ENCODE measurements at regions not wholly inside any gene's neighbourhood (a gene's known extent, or its start where the extent isn't known, plus 50 kb on each side); places are given as distances from the start of the nearest gene placed in this dataset.

DNA sequence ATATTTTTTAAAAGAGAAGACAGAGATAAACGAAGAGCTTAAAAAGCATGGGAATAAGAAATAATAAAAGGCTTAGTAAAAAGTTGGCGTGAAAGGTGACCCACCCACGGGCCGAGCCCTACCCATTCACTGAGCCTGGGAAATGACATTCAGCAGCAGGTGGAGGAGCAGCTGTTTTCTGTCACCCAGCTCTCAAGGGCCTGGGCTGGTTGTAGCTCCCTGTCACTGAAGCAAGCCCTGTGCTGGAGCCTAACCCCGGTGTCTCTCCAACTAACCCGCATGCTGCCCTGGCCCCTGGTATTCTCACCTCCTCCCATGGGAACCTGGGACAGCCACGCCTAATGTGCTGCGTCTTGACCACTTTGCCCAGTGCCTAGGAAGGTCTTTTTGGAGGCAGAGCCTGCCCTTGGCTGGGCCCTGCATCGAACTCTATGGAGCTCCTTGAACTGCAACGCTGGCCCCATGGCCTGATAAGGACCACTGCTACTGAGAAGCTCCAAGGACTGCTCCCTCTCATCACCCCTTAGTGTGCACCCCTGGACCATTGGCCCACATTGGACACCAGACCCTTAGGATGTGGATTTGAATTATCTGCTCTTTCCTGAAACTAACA lies 68.8 kb upstream of the IYD start:
- DNase-seq = no peak

DNA sequence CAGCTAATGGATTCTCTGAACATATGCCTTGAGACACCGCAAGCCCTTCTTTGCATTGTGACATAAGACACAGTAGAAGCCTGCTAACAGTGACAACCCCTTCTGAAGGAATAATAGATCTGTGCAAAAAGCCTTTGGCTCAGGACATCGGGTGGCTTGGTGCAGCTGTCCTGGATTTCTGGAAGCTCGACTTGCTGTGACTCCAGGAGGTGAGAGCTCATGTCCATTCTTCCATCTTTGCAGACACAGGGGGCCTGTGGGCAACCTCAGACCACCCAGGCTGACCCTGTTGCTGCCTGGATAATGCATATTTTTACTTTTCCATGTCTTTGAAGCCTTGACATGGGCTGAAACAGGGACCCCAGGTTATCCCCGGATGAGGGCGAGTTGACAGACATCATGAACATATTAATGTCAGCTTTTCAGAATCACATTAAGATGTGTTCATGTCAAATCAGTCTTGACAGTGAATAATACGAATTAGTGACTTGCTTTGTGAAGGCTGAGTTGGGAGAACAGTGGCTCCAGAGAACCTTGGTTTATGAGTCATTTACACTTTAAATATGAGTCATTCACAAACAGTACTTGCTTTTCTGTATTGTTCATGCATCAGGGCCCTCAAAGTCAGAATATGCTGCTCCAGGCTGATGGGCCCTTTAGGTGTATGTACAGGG lies 66.8 kb upstream of the IYD start:
- no peak for DNase-seq

DNA sequence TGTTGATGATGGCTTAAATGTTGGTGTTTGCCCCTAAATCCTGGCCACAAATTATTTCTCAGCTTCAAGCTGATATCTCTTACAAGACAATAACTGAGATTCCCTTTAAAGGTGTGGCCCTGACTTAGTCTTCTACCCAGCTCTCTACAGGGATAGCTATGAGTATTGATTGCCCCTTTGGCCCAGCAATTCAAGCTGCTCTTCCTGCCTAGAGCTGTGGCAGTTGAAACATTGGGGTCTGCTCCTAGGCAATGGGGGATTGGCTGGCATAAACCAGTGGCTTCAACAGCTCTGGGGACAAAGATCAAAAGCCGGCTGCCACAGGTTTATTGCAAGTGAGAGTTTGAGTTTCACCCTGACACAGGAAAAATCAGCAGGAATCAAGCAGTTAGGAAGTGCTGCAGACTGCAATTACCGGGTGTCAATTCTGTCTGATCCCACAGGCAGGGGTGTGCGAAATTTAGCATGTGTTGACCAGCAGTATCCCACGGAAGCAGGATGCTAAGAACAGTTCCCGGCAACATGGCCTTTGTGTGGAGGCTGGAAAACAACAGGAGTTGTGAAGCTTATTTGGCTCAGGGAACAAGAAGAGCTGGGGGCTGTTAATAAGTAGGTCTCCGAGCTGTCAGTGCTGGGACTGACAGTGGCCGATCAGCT lies 66.2 kb upstream of the IYD start:
- no peak for DNase-seq

DNA sequence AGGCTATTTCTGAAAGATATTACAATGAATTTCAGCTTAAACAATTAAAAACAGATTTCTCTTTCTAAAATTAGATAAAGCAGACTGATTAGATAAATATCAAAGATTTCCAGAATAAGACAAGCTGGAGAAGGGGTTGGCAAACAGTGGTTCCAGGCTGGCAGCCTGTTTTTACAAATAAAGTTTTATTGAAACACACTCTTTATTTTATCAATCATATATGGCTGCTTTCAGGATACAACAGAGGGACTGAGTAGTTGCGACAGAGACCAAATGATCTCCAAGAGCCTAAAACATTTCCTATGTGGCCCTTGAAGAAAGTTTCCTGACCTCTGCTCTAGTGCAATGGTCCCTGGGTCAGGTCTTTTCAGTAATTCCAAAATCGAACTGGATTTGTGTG lies 65.6 kb upstream of the IYD start:
- no peak for DNase-seq

DNA sequence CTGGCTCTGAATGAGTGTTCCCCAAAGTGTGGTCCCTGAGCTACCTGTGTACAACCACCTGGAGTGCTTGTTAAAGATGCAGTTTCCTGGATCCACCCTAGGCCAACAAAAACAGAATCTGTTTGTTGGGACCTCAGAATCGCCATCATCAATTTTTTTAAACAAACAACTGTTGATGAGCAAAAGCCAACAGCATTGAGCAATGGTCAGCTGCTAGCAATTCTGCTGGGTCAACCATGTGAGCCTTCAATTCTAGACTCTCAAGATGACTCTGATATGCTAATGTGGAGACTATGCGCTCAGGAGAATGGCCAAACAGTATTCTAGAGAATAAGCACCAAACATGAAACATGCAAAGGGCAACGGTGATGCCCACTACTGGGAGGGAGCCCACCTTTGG lies 64.4 kb upstream of the IYD start:
- no peak for DNase-seq

DNA sequence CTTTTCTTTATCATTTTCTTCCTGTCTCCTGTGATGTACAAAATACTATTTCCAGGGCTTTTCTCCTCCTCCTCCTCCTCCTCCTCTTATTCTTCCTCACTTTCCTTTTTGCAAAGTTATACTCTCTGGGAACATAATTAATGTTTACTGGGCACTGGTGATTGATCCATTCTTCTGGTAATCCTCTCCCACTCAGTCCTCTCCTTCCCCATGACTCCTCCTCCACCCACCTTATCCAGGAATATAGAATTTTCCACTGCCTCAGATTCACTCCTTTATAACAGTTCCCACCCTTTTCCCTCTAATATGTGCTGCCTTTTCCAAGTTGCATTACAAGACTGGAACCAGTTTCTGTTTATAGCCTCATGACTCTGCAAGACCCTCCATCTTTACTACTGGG lies 62.5 kb upstream of the IYD start:
- no peak for DNase-seq

DNA sequence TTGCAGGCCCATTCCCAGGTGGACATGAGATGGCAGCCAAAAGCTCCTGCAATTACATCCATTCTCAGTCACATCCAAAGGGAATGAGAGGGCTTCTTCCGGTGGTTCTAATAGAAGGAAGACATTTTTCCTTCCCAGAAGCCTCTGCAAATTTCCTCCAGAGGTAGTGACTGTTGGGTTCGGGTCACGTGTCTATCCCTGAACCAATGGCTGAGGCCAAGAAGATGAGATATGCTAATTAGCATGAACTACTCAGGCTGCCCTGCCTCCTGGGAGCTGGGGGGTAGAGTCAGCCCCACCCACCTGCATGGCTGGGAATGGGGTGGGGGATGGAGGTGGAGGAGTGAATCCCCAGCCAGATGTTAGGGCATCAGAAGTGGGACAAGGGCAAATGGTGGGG lies 61.3 kb upstream of the IYD start:
- no peak for DNase-seq

DNA sequence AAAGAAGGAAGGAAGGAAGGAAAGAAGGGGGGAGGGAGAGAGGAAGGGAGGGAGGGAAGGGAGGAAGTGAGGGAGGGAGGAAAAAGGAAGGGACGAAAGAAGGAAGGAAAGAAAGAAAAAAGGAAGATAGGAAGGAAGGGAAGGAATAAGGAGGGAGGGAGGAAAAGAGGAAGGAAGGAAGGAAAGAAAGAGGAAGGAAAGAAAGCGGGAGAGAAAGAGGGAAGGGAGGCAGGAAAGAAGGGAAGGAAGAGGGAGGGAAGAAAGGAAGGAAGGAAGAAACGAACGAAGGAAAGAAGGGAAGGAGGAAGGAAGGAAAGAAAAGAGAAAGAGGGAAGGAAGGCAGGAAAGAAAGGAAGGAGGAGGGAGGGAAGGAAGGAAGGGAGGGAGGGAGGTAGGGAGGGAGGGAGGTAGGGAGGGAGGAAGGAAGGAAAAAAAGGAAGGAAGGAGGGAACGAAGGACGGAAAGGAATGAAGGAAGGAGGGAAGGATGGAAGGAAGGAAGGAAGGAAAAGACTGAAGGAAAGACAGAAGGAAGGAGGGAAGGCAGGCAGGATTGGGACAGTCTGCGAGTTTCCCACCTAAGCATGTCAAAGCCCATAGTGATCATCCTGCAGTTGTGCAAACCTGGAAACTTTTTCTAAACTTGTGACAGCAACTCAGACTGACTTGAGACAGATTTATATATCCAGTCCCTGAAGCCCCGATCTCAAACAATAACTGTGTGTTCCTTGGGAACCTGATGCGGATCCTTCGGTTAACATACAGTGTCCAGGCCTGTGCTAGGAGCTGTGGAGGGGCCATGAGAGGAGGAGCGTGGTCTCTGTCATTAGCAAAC lies 59.8 kb upstream of the IYD start:
- DNase-seq = no peak

DNA sequence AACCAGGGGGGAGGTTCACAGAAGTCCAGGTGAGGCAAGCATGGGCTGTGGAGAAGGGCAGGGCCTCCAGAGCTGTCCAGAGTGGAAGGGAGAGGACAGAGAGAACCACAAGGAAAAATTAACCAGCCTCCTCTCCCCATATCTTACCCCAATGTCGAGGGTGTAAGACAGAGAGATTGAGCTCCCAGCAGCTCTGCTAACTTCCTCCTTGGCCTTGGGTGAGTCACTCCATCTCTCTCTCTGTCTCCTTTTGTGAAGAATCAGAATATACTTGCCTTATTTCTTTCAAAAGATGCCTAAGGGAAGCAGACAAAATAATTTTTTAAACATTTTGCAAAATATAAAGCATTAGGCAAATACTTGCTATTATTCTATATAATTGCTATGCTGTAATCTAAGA lies 58.3 kb upstream of the IYD start:
- no peak for DNase-seq

DNA sequence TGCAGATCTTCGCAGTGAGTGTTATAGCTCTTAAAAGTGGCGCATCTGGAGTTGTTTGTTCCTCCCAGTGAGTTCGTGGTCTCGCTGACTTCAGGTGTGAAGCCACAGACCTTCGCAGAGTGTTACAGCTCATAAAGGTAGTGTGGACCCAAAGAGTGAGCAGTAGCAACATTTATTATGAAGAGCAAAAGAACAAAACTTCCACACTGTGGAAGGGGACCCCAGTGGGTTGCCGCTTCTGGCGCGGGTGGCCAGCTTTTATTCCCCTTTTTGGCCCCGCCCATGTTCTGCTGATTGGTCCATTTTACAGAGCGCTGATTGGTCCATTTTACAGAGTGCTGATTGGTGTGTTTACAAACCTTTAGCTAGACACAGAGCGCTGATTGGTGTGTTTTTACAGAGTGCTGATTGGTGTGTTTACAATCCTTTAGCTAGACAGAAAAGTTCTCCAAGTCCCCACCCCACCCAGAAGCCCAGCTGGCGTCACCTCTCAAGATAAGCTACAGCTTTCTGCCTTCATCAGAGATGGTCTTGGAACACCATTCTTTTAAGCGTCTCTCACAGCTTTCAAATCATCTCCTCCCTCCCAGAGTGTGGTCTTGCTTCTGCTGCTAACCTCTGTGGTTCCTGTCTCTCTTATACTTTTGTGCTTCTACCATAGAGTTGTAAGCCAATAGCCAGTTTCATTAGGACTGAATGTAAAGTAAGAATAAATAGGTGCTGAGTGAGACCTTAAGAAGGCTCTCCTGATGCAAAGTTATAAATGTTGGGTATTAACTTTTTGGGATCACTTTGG lies 57.5 kb upstream of the IYD start:
- peak; percentile 6 for DNase-seq

DNA sequence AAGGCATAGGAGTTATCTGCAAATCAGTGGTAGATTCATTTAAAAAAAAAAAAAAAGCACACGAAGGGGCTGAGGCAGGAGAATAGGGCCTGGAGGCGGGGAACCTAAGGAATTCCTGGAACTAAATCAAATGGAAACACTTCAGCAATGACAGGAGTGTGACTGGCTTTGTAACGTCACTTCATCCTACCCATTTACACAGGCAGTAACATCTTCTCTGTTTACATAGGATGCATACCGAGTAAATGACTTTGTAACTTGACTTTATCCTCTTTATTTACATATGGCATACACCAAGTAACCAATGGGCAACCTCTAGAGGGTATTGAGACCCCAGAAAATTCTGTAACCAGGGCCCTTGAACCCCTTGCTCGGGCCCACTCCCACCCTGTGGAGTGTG lies 56.4 kb upstream of the IYD start:
- no peak for DNase-seq

DNA sequence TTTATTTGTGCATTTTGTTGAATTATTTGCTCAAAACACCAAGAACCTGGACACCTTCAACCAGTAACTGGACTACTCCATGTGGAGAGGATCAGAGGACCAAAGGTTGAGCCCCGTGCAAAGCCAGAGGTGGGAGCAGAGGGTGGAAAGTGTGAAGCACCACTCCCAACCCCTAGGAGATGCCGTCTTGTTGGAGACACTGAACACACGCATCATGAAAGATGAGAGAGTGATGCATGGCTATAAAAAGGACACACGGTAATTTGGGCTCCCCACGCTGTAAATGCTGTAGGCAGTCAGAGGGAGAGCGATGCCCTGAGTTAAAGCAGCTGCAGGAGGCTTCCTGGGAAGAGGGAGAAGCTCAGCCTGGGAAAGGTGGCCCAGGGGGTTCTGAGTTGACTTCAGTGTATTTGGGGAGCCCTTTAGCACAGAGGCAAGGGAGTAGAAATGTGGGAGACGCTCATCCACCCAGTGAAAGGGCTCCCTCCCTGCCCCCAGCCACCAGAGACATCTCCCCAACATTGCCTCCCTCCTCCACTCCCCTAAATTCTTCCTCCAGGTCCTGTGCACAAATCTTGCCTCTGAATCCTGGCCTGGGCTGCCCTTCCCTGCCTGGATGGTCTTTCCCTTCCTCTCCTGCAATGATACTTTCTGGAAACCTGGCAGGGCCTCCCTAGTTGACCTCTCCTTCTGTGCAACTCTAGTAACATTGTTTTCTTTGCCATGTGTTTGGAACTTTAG lies 55.8 kb upstream of the IYD start:
- no peak for DNase-seq

DNA sequence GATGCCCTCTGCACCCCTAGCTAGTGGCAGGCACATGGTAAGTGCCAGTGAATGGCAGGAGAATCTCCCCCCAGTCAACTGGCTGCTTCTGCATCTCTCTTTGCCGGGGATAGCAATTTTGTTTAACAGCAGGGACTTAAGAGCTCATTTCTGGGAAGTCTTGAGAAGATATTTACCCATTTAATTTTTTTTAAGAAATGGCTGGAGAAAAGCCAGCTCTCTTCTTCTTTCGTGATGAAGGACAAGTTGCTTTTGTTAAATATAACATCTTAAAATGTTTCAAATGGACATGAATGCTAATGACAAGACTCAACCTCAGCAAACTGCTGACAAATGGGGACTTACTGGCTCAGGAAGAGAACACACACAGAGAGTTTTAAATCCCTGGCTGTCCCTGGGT lies 55.0 kb upstream of the IYD start:
- no peak for DNase-seq

DNA sequence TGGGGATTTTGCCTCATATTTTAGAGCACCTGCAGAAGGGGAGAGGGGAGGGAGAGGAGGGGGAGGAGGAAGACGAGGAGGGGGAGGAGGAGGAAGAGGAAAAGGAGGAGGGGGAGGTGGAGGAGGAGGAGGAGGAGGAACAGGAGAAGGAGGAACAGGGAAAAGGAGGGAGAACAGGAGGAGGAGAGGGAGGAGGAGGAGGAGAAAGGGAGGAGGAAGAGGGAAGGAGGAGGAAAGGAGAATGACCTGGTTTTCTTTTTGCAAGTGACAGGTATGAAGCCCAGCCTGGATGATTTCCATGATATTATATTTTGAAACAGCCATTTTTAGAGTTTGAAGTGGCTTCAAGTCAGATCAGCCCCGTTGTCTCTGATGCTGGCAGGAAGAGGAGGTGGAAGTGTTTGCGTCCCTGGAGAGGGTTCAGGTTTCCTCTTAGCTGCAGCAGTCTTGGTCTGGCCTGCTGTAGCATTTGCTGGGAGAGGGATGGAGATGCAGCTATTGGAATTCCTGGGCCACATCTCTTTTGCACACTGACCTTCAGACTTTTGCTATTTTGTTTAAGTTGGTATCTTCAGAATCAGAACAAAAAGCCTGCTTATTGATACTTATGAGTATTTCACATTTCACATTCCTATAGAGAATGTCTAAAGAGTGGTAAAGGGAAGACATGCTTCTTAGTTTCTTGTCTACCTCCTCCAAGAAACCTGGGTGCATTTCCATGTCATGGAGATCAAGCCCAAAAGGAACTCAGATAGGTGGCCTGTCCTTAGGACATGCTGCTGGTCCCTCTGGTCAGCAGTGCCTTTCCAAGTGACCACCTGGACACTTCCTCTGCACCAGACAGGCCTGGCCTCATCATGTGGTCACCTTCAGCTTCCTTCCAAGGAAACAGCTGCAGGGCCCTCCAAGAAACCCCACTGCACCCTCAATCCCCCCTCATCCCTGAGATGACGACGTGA lies 54.3 kb upstream of the IYD start:
- DNase-seq = no peak

DNA sequence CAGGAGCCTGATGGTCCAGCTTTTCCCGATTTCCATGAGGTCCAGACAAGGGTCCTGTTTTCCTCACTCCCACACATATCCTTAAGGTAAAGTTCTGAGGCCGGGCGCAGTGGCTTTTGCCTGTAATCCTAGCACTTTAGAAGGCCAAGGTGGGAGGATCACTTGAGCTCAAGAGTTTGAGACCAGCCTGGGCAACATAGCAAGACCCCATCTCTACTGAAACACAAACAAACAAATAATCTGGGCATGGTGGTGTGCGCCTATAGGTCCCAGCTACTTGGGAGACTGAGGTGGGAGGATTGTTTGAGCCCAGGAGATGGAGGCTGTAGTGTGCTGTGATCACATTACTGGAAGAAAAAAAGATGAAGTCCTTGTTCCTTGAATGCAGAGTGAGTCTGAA lies 53.2 kb upstream of the IYD start:
- DNase-seq = no peak

DNA sequence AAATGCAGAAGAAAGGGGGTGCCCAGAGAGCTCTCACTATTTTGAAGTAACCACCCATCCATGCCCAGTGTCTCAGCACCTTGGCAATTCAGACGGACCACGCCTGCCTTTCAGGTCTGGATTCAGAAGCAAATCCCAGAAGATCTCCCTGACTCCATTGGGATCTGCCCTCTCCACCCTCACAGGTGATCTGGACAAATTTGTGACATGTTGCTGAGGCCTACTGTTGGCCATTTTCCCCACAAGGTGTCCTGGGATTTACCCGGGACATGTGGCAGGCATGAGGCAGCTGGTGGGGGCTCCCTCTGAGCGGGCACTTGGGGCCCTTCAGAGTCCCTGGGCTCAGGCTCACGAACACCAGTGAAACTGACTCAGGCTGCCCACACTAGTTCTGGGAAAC lies 51.9 kb upstream of the IYD start:
- no peak for DNase-seq

Measured in CD4-positive, alpha-beta T cell treated with Interleukin-17A for 4 hours (primary cell).